ENCODE measurements at regions not wholly inside any gene's neighbourhood (a gene's known extent, or its start where the extent isn't known, plus 50 kb on each side); places are given as distances from the start of the nearest gene placed in this dataset.
"Not testable (repeated sequence)": the region's sequence is repeated elsewhere in the genome, so short reads cannot be mapped to it uniquely, and the experiment has no call there.

DNA sequence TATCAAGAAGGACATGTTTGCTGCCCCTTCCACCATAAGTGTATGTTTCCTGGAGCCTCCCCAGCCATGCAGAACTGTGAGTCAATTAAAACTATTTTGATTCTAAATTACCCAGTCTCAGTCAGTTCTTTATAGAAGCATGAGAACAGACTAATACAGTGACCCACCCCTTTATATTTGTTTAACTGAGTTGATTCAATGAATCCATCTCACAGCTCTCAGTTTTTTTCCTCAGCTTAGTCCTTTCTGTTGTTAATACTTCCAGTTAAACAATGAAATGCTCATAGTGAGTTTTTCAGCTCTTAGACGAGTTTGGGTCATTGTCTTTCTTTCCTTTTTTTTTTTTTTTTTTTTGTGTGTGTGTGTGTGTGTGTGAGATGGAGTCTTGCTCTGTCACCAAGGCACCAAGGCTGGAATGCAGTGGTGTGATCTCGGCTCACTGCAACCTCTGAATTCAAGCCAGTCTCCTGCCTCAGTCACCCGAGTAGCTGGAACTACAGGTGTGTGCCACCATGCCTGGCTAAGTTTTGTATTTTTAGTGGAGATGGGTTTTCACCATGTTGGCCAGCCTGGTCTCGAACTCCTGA, 417.9 kb upstream of the ZNG1F start:
- DNase-seq = not testable (repeated sequence)

DNA sequence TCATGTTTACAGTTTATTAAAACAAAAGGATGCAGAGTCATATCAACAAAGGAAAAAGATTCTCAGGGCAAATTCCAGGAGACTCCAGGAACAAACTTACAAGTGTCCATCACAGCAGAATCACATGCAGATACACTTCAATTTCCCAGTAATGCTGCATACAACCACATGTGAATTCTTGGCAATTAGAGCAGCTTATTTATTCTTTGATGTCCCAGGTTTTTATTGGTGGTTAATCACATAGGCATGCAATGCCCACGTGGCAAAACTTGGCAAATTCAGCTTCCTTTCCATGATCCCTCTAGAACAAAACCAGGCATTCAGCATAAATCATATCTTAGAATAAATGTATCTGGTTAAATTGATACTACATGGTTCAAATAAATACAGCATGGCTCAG, 376.5 kb upstream of the ZNG1F start:
- not testable (repeated sequence) for DNase-seq

All from fibroblast of skin of right biceps (primary cell).